ENCODE measurements at regions not wholly inside any gene's neighbourhood (a gene's known extent, or its start where the extent isn't known, plus 50 kb on each side); places are given as distances from the start of the nearest gene placed in this dataset.

DNA sequence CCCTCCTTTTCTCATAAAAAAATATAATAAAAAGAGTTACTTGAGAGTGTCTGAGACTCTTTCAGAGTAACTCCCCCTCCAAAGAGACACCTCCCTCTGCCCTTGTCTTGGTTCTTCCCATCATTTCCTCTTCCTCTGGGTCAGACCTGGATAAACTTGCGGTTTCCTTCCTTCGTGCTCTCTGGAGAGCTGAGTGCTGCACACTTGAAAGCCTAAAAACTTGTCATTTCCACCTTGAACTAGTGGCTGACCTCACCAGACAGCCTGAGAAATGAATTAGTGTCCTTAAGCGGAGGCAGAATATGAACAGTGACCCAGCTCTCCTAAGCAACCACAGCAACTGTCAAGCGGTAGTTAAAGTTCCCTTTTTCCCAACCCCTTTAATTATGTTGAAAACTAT lies 88.4 kb upstream of the PROX1 start:
- no peak for DNase-seq

DNA sequence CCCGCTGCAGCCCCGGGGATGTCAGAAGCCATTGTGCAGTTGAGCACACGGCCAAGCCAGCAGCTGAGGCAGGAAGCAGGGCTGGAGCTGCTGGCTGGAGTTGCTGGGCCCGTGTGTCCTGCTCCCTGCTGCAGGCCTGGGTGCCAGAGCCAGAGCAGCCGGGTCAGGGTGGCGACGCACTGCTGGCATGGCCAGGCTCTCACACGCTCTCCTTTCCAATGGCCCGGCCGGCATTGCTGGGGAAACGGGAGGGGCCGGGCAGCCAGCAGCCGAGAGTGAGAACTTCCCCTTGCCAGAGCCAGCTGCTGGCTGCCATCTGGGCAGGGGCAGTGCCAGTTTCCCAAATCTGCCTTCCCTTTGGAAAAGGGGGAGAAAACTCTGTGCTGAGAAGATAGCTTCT lies 82.4 kb upstream of the PROX1 start:
- DNase-seq = no peak

DNA sequence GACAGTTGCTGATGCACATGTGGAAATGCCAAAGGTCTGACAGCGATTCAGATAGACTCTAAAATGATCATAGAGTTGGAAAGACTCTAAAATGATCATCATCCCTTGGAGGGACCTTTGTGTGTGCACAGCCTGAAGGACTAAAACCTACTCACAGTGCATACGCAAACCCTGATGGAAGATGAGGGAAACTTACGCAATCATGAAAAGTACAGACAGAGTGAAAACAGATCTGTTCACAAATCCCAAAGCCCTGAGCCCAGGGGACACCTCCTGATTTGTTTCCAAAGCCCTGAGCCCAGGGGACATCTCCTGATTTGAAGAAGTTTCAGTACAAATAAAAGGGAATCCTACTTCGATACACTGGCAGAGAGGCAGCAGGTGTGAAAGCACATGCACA lies 79.3 kb upstream of the PROX1 start:
- no peak for DNase-seq

DNA sequence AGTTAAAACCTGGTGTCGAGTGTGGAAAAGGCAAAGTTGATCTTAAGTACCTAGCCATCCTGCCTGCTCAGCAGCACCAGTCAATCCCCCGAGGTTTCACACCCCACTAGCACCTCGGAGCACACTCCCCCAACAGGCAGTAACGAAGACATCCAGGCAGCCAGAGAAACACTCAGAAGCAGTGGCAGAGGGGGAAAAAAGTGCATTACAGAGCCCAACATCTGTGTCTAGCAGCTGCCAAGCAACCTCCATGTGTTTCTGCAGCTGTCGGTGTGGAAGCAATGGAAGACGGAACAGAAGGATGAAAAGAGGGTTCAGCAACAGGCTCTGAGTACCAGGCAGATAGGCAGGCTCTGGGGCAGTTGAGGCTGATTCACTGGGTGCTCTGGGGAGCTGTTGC lies 73.4 kb upstream of the PROX1 start:
- no peak for DNase-seq

DNA sequence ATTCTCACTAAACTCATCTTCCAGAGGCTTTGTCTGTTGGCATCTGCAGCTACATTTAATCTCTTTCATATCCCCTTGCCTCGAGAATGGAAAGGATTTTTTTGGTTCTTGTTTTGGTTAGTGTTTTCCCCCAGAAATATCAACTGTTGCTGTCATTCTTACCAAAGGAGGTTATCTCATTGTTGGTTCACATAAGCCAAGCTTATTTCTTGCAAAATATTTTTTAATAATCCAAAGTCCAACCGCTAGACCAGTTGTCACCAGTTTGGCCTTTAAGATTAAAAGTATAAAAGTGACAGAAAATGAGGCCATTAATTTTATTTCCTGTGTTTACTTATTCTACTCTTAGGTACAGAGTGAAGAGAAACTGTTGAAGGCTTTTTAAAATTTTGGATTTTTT lies 66.5 kb upstream of the PROX1 start:
- DNase-seq = no peak

DNA sequence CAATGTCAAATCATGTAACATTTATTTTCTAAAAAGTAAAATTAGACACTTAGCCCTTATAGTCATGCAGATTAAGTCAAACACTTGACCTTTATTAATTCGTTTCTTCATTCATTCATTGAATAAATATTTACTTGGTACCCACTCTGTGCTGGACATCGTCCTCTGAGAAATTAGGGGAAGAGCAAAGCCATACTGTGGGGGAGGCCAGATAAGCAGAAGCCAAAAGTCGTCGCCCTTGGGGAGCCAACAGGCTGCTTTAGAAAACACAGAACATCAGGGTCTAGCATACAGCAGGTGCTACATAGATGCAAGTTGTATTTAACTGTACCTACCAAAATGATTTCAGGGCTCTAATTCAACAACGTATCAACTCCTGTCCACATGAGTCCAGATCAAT lies 66.1 kb upstream of the PROX1 start:
- DNase-seq = no peak

DNA sequence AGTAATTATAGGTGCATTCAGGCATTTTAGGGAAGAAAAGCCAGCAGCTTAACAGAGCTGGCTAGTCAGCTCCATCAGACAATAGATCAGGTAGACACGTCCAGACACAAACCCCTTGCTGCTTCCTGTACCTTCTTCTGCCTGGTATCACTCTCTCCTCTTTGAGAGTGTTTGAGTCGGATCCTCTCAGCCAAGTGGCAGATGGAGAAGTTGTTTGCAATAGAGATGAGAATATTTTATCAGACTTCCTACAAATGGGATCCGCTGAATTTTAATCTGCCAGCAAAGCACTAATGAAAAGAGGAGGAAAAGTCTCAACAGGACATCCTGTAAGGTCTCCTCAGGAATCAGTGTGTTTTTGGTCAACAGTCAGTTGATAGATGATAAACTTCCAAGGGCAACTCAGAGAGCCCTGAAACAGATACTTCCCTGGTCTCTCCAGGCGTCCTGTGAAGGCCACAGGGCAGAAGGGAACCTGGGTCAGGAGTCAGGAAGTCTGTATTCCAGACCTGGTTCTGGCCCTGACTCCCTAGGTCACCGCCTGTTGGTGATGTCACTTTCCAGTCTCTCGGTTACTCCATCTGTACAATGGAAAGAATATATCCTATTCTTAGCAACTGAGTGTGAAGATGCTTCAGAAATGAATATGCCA lies 62.1 kb upstream of the PROX1 start:
- no peak for DNase-seq

DNA sequence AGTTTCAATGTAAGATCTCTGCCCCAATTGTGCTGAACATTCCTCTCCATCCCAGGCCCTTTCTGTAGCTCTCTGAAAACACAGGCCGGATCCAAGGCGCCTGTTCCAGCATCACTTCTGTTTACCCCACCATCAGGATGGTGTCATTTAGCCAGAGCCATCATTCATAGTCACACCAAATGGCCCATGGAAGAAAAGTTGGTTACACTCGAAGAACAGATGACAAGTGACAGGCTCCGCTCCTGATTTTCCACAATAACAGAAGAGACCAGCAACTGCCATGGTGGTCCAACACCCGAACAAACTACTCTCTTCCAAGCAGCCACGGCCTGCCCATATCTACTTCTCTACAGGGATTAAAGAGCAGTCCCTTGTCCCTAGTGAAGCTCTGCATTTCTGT lies 59.9 kb upstream of the PROX1 start:
- DNase-seq = no peak

DNA sequence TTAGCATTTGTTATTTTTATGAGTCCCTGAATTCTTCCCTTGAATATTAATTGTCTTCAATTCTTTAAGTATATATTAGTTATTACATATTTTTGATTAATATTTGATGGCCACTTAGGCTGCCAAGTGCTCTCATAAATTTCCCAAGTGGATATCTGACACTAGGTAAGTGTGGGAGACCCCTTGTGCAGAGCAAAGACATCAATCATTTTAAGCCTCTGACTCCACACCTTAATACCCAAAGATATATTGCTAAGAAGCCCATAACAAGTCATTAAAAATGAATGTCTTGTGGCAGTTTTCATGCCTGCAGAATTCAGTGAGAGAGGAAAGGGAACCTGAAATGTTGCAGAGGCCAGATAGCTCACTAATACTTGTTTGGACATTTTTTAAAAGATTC lies 58.4 kb upstream of the PROX1 start:
- no peak for DNase-seq

DNA sequence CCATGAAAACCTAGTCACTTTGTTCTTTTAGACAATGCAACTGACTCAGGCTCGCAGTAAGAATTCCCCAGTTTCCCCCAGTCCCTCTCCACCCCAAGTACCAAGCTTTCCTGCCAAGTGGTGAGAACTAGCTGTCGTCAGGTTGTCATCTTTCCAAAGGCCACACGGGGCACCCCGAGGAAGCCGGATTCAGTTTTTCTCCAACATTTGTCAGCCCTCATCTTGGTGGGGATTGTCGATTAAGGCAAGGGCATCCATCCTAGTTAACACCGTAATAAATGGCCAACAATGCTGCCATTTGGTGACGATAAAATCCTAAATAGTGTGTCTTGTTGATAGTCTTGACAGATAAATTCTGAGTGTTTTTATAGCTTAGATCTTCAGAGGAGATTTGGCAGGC lies 55.9 kb upstream of the PROX1 start:
- DNase-seq = no peak

DNA sequence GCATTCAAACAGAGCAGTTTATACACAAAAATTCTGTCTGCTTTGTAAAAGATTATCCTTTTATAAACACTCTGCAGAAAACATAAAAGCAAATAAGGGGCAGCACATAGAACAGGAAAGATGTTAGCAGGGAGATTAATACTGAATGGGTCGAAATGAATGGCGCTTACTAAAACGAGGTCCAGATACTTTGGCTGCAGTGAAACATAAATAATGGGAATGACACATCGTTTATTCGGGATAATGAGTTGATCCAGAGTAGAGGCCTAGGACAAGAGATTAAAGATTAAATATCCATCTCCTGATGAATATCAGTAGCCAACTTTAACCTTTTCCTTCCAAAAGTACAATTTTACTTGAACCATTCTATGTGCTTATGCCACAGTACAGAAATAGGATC lies 54.4 kb upstream of the PROX1 start:
- no peak for DNase-seq

DNA sequence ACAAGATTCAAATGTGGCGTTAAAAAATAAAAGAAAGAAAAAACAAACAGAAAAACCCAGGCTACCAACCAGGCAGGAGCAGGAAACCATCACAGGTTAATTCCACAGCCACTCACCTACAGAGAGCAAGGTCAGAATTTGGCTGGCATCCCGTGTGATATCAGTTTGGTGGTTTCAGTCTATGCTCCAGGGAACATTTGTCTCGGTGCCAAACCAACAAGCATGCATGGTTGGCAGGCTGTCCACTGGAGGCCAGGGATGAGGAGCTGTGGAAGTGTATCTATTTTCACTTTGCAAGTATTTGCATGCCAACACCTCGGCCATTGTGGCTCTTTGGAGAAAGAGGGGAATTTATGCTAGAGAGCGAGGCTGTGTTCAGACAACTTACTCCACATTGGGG lies 53.1 kb upstream of the PROX1 start:
- DNase-seq = no peak

DNA sequence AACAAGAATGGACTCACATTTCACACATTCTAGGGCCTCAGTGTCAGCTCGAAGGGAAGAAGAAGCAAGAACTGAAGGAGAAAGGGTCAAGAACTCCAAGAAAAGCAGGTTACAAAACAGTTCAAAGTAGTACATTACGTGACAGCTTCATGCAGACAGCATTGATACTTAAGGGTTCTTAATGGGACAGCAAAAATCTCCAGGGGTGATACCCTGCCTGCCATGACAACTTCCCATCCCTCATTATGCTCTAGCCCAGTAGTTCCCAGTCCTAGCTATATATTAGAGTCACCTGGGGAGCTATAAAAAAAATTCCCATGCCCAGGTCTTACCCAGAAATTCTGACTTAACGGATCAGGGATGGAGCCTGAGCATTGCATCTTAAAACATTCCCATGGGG lies 51.2 kb upstream of the PROX1 start:
- DNase-seq = no peak
